RCC 7860 (cell line): ENCODE measurements at regions not wholly inside any gene's neighbourhood (a gene's known extent, or its start where the extent isn't known, plus 50 kb on each side); places are given as distances from the start of the nearest gene placed in this dataset.

Experiments used
- DNase-seq: peaks from one replicate; pipeline ENCODE4 v3.0.0-alpha.2; 2015; ENCODE audit warnings: low spot score
- FAIRE-seq: peaks from 2 replicates; lab custom pipeline; 2012; peaks lifted over from hg19 to GRCh38; lab: Jason Lieb, UNC

GRCh38 chr17:73944366-73944765, 259.1 kb upstream of the RPL38 start:
- no peak for FAIRE-seq
- DNase-seq, result no peak

DNA sequence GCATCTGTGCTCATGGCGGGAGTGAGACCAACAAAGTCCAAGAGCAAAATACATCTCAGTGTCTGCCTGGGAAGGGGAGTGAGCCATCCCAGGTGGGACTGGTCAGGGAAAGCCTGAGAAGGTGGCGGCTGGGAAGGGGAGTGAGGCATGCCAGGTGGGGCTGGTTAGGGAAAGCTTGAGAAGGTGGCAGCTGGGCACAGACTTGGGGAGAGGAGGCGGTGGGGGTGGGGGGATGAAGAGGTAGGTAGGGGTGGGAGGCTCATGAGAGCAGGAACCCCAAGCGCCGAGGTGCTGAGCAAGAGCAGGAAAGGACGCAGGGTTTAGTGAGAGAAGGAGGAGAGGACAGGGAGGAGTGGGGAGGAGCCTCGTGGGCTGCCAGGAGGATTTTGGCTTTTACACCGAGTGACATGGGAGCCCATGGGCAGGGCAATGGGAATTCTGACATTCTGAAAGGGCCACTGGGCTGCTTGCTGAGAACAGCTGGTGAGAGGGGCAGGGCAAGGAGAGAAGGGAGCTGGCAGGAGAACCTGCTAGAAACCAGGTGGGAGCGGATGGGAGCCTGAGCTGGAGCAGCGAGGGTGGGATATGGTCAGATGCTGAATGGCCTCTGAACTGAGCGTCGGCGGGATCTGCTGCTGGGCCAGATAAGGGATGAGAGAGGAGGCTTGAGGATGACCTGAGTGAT, 256.1 kb upstream of the RPL38 start:
- FAIRE-seq (no peak), DNase-seq (no peak)

DNA sequence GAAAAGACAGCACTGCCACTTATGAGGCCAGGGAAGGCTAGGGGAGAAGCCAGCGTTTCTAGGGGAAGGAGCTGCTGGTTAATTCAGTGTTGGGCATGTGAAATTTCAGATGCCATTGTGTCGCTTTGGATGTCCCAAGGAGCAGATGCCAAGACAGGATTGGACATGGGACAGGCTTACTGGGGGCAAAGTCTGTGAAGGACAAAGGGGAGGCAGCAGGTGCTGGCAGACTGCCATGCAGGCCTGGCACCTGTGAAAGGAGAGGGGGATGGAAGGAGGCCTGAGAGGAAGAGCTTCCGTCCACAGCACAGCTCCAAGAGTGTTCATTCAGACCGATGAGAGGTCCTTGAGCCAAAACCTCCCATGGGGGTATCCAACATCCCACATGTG, 255.5 kb upstream of the RPL38 start:
- FAIRE-seq (no peak), DNase-seq (no peak)

DNA sequence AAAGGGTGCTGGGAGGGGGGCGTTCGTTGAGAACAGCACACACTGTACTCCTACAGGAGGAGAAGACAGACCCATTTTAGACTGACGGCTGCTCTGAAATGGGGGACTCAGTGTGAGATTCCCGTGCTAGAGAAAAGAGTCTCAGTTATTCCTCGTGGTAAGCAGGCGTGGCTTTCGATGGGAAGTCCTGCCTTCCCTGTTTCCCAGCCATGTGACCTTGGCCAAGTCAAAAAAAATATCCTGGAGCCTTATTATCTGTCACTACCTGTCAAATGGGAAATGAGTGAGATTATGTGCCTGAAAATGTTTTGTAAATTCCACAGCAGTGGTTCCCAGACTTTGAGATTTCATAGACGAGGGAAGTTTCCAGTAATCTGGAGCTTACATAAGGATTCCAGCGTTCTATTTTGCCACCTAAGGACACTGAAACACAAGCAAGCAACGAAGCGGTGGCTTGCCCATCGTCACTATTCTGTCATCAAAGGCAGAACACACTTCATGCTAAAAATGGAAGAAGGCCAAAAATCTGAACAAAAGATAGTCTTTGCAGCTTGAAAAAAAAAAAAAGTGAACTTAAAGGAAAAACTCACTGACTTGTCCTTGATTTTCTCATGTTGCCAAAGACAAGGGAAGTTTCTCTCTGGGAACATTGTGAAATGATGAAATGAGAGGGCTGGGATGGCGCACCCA, 253.4 kb upstream of the RPL38 start:
- FAIRE-seq (no peak), DNase-seq (no peak)

GRCh38 chr17:73950593-73950914, 252.9 kb upstream of the RPL38 start:
- FAIRE-seq (no peak), DNase-seq (no peak)

DNA sequence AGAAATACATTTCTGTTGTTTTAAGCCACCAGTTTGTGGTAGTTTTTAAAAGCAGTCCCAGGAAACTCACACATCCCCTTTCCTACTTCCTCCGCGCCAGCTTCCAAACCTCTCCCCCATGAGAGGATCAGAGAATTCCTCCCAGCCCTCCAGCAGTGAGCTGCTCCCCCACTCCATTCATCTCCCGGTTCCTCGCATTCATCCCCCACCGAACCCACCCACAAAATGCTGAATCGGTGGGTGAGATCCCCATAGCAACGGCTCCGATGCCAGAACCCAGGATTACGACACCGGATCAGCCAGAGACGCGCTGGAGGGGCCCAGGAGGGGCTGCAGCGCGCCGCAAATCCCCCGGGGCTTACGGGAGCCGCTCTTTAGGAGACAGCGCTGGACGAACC, 251.4 kb upstream of the RPL38 start:
- DNase-seq (no peak), FAIRE-seq (no peak)

DNA sequence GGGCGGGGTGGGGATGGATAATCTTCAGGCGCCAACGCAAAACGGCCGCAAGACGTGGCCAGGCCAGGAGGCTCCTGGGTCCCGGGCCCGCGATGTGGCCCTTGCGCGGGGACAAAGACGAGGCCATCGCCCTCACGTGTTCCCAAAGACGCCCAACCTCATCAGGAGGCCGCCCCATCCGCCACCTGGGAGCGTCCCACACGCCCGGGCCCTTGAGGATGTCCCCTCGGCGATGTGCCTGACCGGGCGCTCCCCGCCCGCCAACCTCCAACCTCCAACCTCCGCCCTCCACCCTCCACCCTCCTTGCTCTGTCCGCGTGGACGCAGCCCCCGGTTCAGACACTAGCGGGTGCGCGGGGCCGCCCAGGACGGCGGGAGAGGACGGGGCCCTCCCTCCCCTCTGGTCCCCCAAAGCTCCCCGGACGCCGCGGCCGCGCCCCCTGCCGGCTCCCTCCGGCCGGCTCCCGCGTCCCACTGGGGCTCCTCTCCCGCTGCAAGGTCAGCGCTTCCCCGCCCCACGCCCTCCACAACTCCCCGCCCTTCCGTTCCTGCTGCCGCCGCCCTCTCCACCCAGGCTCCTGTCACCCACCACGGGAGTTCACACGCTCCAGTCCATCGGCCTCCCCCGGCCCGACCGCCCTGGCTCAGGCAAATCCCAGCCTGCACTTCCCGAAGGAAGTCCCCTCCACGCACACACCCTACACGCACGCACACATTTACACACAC, 250.8 kb upstream of the RPL38 start:
- FAIRE-seq, result no peak
- no peak for DNase-seq

DNA sequence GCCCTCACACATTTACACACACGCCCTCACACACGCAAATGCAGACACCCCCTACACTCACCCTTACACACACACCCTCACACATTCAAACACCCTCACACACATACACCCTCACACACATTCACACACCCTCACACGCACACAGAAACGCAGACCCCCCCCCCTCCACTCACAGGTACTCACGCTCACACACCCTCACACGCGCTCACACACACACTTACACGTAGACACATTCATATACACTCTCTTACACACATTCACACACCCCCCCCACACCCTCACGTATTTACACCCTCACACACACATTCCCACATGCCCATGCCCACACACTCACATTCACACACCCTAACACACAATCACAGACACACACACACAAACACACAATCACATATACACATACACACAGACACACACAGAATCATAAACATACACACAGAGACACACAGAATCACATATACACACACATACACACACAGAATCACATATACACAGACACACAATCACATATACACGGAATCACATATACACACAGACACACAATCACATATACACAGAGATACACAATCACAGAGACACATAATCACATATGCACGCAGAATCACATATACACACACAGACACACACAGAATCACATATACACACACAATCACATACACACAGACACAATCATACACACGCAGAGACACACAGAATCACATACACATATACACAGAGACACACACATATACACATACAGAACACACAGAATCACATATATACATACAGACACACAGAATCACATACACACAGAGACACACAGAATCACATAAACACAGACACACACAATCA, 250.1 kb upstream of the RPL38 start:
- no peak for FAIRE-seq
- DNase-seq, result no peak

GRCh38 chr17:73954951-73955350, 248.5 kb upstream of the RPL38 start:
- DNase-seq, result no peak
- no peak for FAIRE-seq

- FAIRE-seq (no peak), DNase-seq (no peak)
These were observed 247.9 kb upstream of the RPL38 start for GRCh38 chr17:73955616-73956015.

- FAIRE-seq (no peak), DNase-seq (no peak)
These were observed 247.3 kb upstream of the RPL38 start for GRCh38 chr17:73956169-73956568.

- FAIRE-seq (no peak), DNase-seq (no peak)
These were observed 246.6 kb upstream of the RPL38 start for GRCh38 chr17:73956595-73957465.

DNA sequence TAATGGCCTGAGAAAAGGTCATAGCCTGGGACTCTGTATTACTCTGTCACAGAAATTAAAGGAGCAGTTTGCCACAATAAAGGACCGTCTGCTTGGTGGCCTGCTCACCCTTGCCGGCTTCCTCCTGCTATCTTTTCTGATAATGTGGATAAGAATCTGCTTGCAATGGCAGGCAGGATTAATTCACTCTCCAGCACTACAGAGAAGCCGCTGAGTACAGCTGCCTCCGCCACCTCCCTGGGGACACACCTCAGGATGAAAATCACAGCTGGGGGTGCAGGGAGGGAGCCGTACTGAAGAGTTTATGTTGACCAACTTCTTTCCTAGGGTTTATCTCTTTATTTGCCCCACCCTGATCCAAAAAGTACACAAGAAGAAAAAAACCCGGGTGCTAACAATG, 245.9 kb upstream of the RPL38 start:
- DNase-seq (no peak), FAIRE-seq (no peak)

DNA sequence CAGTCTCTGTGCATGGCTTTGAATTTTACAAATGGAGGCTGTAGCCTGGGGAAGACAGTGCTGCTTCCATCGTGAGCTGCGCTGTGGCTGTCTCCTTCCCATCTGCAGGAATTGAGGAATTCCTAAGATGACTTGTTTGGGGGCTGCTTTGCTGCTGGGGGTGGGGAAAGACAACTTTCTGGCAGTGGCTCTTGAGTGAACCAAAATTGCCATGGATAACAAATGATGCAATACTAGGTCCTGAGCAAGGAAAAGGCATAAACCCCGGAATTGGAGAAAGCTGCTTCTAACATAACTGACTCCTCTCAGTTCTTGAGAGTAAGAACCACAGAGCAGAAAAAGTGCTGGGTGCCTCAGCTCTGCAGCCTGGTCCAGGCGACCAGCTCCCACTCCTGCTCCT, 245.0 kb upstream of the RPL38 start:
- DNase-seq (no peak), FAIRE-seq (no peak)

- DNase-seq, result no peak
- FAIRE-seq, result no peak
These were observed 243.0 kb upstream of the RPL38 start for GRCh38 chr17:73960469-73960868.

GRCh38 chr17:73962308-73962707, 241.2 kb upstream of the RPL38 start:
- no peak for FAIRE-seq

DNA sequence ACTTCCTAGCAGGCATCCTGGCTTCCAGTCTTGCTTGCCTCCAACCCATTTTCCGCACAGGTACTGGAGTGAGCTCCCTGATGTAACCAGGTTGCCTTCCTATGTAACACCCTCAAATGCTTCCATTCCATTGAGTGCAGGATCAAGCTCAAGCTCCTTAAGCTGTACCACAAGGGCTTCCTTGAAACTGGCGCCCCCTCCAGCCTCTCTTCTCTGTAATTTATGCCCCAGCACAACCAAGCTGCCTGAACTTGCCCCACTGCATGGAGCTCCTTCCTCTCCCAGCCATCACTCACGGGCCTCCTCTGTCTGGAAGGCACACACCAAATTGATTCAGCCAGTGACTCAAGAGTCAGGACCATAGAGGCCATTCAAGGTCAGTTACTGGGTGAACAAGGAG, 234.8 kb upstream of the RPL38 start:
- DNase-seq (no peak), FAIRE-seq (no peak)

More at GRCh38 chr17:73962308-73962707, 241.2 kb upstream of the RPL38 start:
- no peak for DNase-seq

- FAIRE-seq, result no peak
- no peak for DNase-seq
These were observed 233.5 kb upstream of the RPL38 start for GRCh38 chr17:73969956-73970355.

DNA sequence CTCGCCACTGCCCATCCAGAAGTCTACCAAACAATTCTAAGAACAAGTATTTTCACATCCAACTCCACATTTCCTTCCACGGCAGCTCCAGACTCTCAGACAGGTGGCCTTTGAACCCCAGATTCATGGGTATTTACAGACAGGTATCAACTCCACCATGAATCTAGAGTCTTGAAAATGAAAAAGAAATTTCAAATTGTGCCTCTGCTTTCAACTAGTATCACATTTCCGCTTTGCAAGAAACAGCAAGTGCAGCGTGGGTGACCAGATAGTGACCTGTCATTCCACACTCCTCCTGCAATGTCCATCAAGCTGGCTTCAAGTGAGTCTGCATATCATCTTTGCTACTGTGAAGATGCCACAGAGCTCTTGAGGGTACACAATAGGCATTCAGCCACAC, 232.4 kb upstream of the RPL38 start:
- no peak for FAIRE-seq
- no peak for DNase-seq

GRCh38 chr17:73972056-73972455, 231.4 kb upstream of the RPL38 start:
- FAIRE-seq (no peak), DNase-seq (no peak)
